Psoas muscle (tissue), 7 donors: ENCODE measurements at regions not wholly inside any gene's neighbourhood (a gene's known extent, or its start where the extent isn't known, plus 50 kb on each side); places are given as distances from the start of the nearest gene placed in this dataset.
"Not testable (repeated sequence)": the region's sequence is repeated elsewhere in the genome, so short reads cannot be mapped to it uniquely, and the experiment has no call there.

ENCODE experiments used
- ATAC-seq, 4 donors: fragments of 200-7000 bp; cut with Tn5 transposase; one replicate each; pipeline ENCODE4 v1.9.1; 2020; ENCODE audit warnings: moderate library complexity in 3 of 4, mild to moderate bottlenecking in 2 of 4
- DNase-seq, 2 donors: peaks; one replicate each; pipeline ENCODE4 v3.0.0-alpha.2; 2020
- H3K27ac ChIP-seq: fragments of 200-600 bp; one replicate; pipeline ENCODE4 v1.8.0; 2022
- H3K27me3 ChIP-seq, 3 donors: fragments of 200-600 bp in 1 of 3; one replicate each; pipeline versions ENCODE4 v1.6.1 to v1.8.0; 2013 to 2022; ENCODE audit warnings: low read length in 2 of 3, mild to moderate bottlenecking in 2 of 3, moderate library complexity in 1 of 3; ENCODE audit not compliant: insufficient read depth in 3 of 3
- H3K36me3 ChIP-seq, 2 donors: fragments of 200-600 bp in 1 of 2; one replicate each; pipeline versions ENCODE4 v1.6.1 to v1.8.0; 2013 to 2022; ENCODE audit warnings: low read depth in 1 of 2, mild to moderate bottlenecking in 1 of 2, moderate library complexity in 1 of 2; ENCODE audit not compliant: insufficient read depth in 1 of 2
- H3K4me1 ChIP-seq: fragments of 200-600 bp; one replicate; pipeline ENCODE4 v1.8.0; 2022
- H3K4me3 ChIP-seq: fragments of 200-600 bp; one replicate; pipeline ENCODE4 v1.8.0; 2022; ENCODE audit warnings: mild to moderate bottlenecking
- H3K9me3 ChIP-seq: fragments of 200-600 bp; one replicate; pipeline ENCODE4 v1.8.0; 2022
- CTCF ChIP-seq: fragments of 200-600 bp; IDR thresholded peaks from one replicate; pipeline ENCODE4 v1.8.0; 2022; ENCODE audit warnings: antibody characterized with exemption
- WGBS, 3 donors: extraction: QIAGEN DNeasy Blood & Tissue Kit; methylation state at CpG; one replicate each; pipeline versions ENCODE4 v1.1.6 to v1.1.7; 2013; 5-methylcytosine and 5-hydroxymethylcytosine counted together
- intact Hi-C, 2 donors: fragments of 100-400 bp; cut with DNase I; formaldehyde crosslinking; loops; one replicate each; pipeline versions ENCODE4 v1.11.0 to v1.14.2; 2022
- donor health status: healthy with polysubstance abuse.
- donor health status: DM: no; HTN: no; CAD: no; lungs with moderate emphysema.
- donor health status: Bipolar disorder and iron deficiency.
- donor health status: healthy.
- donor health status: DM: yes; HTN: yes; CAD: no.
- donor health status: DM: no; HTN: no; CAD: no.
- donor health status: DM: yes; HTN: yes; CAD: no.

- no peak for TF ChIP-seq CTCF
- intact Hi-C loops, result no loop called here
- Histone ChIP-seq H3K9me3 (no peaks in the 10 kb centered on the region), H3K27me3 (no peaks in the 10 kb centered on the region), H3K27ac (no peak overlapping the region), H3K4me1 (no peaks in the 10 kb centered on the region), H3K36me3 (no peaks in the 10 kb centered on the region), H3K4me3 (no peak overlapping the region)
- no peak for DNase-seq
- 69 to 75% (median 74%) methylated on average over 2 of the region's 2 CpGs for WGBS, 3 donors
- no peak for ATAC-seq
Measured at GRCh38 chr4:42781315-42781714, 111.2 kb upstream of the GRXCR1 start.

GRCh38 chr4:42778349-42778748 lies 114.2 kb upstream of the GRXCR1 start:
- Histone ChIP-seq H3K4me1 (no peaks in the 10 kb centered on the region), H3K9me3 (no peaks in the 10 kb centered on the region), H3K36me3 (no peaks in the 10 kb centered on the region), H3K27me3 (no peaks in the 10 kb centered on the region), H3K27ac (no peak overlapping the region), H3K4me3 (no peak overlapping the region)
- intact Hi-C loops, result no loop called here
- DNase-seq, result no peak
- ATAC-seq, result no peak
- no peak for TF ChIP-seq CTCF
- WGBS, 3 donors, result 72 to 74% (median 72%) methylated on average over 6 of the region's 6 CpGs

GRCh38 chr4:42768125-42768748 lies 111.3 kb upstream of the ATP8A1 start:
- Histone ChIP-seq H3K4me1 (no peaks in the 10 kb centered on the region), H3K27me3 (no peaks in the 10 kb centered on the region), H3K36me3 (no peaks in the 10 kb centered on the region), H3K9me3 (no peaks in the 10 kb centered on the region), H3K4me3 (no peak overlapping the region), H3K27ac (no peak overlapping the region)
- ATAC-seq (no peak), DNase-seq (no peak)
- no peak for TF ChIP-seq CTCF
- intact Hi-C loops, result no loop called here
- 63 to 76% (median 63%) methylated on average over 4 of the region's 4 CpGs for WGBS, 3 donors

- no peak for ATAC-seq
- H3K27me3 ChIP-seq, result no peaks in the 10 kb centered on the region
- intact Hi-C loops, result no loop called here
- H3K4me1 ChIP-seq, result no peaks in the 10 kb centered on the region
- no peak for DNase-seq
- no peak overlapping the region for H3K4me3 ChIP-seq
- TF ChIP-seq CTCF, result no peak
- H3K36me3 ChIP-seq, result no peaks in the 10 kb centered on the region
- H3K9me3 ChIP-seq, result no peaks in the 10 kb centered on the region
- WGBS, 3 donors, result 77 to 80% (median 77%) methylated on average over 9 of the region's 9 CpGs
- H3K27ac ChIP-seq, result no peak overlapping the region
Measured at GRCh38 chr4:42767669-42768068, 110.8 kb upstream of the ATP8A1 start.

DNA sequence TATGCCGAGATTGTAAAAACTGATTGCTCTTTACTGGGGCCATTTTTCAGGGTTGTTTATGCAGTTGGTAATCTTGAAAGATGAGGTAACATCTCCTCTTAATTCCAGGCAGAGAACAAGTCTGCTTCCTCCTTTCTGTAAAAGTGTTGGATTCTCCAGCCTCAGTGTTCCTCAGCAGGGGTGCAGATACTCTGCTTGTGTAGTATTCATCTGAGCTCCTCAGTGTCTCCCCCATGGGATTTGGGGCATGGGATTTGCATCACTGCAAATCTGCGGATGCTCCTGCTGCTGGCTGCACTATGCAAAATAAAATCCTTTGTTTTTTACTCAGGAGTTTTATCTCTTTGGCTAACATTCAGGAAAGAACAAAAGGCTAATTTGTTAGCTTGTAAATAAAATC lies 104.9 kb upstream of the ATP8A1 start:
- no peak for TF ChIP-seq CTCF
- Histone ChIP-seq H3K27ac (no peak overlapping the region), H3K36me3 (no peaks in the 10 kb centered on the region), H3K27me3 (no peaks in the 10 kb centered on the region), H3K9me3 (no peaks in the 10 kb centered on the region), H3K4me3 (no peak overlapping the region), H3K4me1 (no peaks in the 10 kb centered on the region)
- ATAC-seq, result no peak
- intact Hi-C loops, result no loop called here
- DNase-seq, result no peak
- WGBS, 3 donors, result 35 to 59% (median 54%) methylated on average over 2 of the region's 2 CpGs

GRCh38 chr4:42754965-42755364 lies 98.1 kb upstream of the ATP8A1 start:
- WGBS, 3 donors, result 43 to 61% (median 53%) methylated on average over 2 of the region's 2 CpGs
- H3K27ac ChIP-seq, ATAC-seq, H3K36me3 ChIP-seq, H3K4me1 ChIP-seq, DNase-seq, H3K4me3 ChIP-seq, H3K9me3 ChIP-seq, H3K27me3 ChIP-seq: not testable (repeated sequence)
- intact Hi-C loops, result loop anchor here in 1 of 2 donors (5.0 kb wide), 1 partner anchor 183 kb away; no protein-coding TSS in a partner anchor
